ENCODE measurements at regions not wholly inside any gene's neighbourhood (a gene's known extent, or its start where the extent isn't known, plus 50 kb on each side); places are given as distances from the start of the nearest gene placed in this dataset.

GRCh38 chr6:43985329-43985728, 141.9 kb downstream of the MRPL14 start:
- no peak for DNase-seq (ENCODE audit: low read depth in 1 of 2, low spot score in 1 of 2)

GRCh38 chr6:43984442-43985321, 142.6 kb downstream of the MRPL14 start:
- no peak for DNase-seq (ENCODE audit: low read depth in 1 of 2, low spot score in 1 of 2)

- no peak for DNase-seq (ENCODE audit: low read depth in 1 of 2, low spot score in 1 of 2)
Measured at GRCh38 chr6:43983632-43984031, 143.6 kb downstream of the MRPL14 start.

GRCh38 chr6:43983191-43983590, 144.1 kb downstream of the MRPL14 start:
- no peak for DNase-seq (ENCODE audit: low read depth in 1 of 2, low spot score in 1 of 2)

DNA sequence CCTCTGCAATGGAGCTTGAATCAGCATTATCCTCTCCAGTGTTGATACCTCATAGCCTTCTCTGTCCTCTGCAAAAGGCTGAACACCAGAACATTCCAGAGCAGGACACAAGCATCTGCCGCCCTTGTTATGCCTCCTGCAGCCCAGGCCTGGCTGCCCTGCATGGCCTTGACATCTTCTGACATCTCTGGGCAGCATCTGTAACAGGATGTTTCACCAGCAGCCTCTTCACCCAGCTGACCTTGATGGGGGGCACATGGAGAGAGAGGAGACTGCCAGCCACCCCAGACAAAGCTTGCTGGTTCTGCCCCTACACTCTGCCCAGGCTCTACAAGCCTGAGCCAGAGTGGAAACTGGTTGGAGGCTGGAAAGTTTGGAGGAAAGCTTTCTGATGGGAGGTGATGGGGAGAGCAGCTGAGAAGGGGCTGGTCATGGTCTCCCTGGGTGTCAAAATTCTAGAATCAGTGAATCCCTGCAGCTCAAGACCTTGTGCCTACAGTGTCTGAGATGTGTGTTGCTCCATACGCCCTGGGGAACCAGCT, 145.1 kb downstream of the MRPL14 start:
- DNase-seq (ENCODE audit: low read depth in 1 of 2, low spot score in 1 of 2) = no peak

DNA sequence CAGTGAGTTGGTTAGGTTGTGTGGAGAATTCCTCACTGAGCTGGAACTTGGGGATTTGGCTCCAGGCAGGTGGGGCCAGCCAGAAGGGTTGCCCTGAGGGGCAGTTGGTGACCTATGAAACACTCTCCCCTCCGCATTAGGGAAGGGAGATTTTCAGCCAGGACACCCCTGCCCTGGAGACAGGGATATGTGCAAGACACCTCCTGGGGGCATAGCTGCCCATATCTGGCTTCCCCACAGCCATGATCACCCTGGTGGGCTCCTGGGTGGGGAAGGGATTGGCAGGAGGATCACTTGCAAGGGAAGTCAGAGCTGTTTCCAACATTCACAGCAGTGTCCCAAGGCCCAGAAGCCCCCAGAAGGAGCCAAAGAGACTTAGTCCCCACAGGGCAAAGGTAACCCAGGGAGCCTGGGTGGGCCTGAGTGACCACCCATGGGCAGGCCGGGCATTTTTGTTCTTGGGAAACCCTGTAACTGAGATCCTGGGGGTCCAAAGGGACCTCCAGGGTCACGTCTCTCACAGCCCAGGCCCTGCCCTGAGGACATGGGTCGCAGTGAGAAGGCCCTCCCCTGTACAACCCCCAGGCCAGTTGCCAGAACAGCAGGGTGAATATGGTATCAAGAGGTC, 145.8 kb downstream of the MRPL14 start:
- DNase-seq (ENCODE audit: low read depth in 1 of 2, low spot score in 1 of 2) = no peak

- DNase-seq (ENCODE audit: low read depth in 1 of 2, low spot score in 1 of 2) = no peak
Measured at GRCh38 chr6:43980004-43980795, 147.1 kb downstream of the MRPL14 start.

GRCh38 chr6:43979525-43979924, 147.7 kb downstream of the MRPL14 start:
- DNase-seq (ENCODE audit: low read depth in 1 of 2, low spot score in 1 of 2) = no peak

DNA sequence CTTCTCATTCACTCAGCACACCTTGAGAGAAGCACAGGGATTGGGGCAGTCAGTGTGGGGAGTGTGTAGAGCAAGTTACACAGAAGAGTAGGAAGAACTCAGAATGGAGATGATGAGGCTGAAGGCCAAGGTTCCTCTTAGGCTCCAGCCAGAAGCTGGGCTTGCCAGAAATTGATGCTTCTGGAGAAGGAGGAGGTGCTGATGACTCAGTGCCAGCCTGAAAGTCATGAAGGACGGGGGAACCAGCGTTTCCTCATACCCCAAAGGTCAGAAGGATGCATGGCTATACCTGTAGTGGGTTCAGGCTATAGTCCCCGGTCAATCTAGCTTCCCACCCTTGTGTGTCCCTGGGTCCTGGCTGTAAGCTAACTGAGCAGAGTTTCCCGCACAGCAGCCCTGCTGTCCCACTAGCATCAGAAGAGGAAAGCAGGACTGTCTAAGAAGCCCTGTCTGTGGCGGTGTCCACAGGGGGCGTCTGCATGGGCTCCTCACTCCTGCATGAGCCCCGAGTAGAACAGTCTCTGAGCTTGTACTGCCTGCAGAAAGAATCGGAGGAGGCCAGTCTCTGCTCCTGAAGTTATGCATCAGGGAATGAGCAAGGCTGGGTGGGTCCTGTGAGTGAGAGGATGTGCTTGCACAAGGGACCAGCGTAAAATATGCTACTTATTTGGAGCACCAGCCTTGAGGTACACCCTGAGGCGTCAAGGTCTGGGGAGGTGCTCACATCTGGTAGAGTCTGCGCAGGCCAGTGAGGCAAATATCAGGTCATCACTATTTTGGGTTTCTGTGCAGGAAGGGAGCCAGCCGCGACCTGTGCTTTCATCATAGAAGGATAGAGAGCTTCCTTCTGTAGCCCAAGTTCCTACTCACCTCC, 148.5 kb downstream of the MRPL14 start:
- DNase-seq (ENCODE audit: low read depth in 1 of 2, low spot score in 1 of 2) = no peak

GRCh38 chr6:43977404-43978111, 149.7 kb downstream of the MRPL14 start:
- DNase-seq (ENCODE audit: low read depth in 1 of 2, low spot score in 1 of 2) = no peak

DNA sequence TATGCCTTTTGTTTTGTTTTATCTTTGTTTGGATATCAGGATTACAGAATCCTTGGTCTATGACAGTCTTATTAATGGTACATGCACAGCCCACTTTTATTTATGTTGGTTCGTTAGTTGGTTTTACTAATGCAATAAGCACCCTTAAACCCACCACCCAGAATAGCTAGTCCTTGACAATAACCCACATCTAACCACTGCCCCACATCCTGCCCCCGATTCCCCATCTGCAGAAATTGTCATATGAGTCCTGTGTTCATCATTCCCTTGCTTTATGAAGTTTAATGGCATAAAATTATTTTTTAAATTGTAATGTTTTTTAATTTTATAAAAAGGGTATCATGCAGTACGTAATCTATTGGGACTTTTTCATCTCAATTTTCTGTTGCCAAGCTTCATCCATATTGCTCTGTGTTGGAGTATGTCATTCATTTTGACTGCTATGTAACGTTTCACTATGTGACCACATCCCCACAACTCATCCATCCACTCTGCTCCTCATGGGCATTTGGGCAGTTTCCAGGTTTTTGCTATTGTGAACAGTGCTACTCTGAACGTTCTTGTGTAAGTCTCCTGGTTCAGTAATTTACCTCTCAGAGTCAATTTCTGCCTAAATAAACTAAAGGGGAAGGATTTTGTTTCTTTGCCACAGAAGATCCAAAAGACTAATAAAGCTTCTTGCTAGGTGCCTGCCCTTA, 150.4 kb downstream of the MRPL14 start:
- DNase-seq (ENCODE audit: low read depth in 1 of 2, low spot score in 1 of 2) = no peak

GRCh38 chr6:43974643-43975230, 152.5 kb downstream of the MRPL14 start:
- DNase-seq (ENCODE audit: low read depth in 1 of 2, low spot score in 1 of 2) = no peak

- DNase-seq (ENCODE audit: low read depth in 1 of 2, low spot score in 1 of 2) = no peak
Measured at GRCh38 chr6:43973357-43973756, 153.9 kb downstream of the MRPL14 start.

DNA sequence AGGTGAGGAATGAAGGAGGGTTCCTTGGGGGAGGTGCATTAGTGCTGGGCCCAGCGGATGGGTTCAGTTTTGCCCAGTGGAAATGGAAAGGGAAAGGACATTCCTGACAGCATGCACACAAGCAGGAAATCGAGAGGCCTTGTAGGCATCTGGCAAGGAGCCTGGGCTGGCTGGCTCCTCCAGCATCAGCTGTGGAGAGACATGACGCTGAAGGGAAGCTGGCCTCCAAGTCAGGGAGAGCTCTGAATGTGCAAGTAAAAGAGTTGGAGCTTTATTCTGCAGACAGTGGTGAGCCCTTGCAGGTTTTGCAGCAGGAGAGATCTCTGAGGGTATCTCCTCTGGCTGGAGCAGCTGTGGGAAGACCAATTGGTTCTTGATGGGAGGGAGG, 154.3 kb downstream of the MRPL14 start:
- no peak for DNase-seq (ENCODE audit: low read depth in 1 of 2, low spot score in 1 of 2)

GRCh38 chr6:43972179-43972912, 154.9 kb downstream of the MRPL14 start:
- DNase-seq (ENCODE audit: low read depth in 1 of 2, low spot score in 1 of 2) = no peak

DNA sequence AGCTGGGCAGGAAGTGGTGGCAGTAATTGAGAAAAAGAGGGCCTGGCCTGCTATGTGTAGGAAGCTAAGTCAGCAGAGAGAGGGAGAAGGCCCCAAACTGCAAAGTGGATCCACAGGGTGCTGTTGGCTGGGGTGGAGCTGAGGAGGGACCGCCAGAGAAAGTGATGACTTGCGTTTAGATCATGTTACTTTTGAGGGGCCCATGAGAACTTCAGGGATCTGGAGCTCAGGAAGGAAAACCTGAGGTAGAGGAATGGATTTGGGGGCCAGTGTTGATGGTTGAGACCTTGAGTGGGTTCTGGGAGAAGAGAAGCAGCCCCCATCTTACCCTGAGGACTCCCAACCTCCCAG, 155.5 kb downstream of the MRPL14 start:
- DNase-seq (ENCODE audit: low read depth in 1 of 2, low spot score in 1 of 2) = no peak

- DNase-seq (ENCODE audit: low read depth in 1 of 2, low spot score in 1 of 2) = no peak
Measured at GRCh38 chr6:43970913-43971775, 156.1 kb downstream of the MRPL14 start.
